ENCODE measurements at regions not wholly inside any gene's neighbourhood (a gene's known extent, or its start where the extent isn't known, plus 50 kb on each side); places are given as distances from the start of the nearest gene placed in this dataset.

- TF ChIP-seq ZNF644 (CRISPR knock-in tag; IDR thresholded peaks at IDR 0.05; ENCODE audit: low read depth) (no peak), PHF8 (CRISPR knock-in tag; IDR thresholded peaks at IDR 0.05) (no peak), CEBPG (CRISPR knock-in tag; IDR thresholded peaks at IDR 0.05) (no peak), ZNF274 (CRISPR knock-in tag; IDR thresholded peaks at IDR 0.05) (no peak), ZSCAN5A (CRISPR knock-in tag; IDR thresholded peaks at IDR 0.05; ENCODE audit: borderline replicate concordance) (no peak), EP300 (IDR thresholded peaks at IDR 0.05; ENCODE audit: low read depth in 2 of 2, low read length in 2 of 2) (no peak), EP300 (CRISPR knock-in tag; IDR thresholded peaks at IDR 0.05; ENCODE audit: borderline replicate concordance) (no peak), KDM1A (CRISPR knock-in tag; IDR thresholded peaks at IDR 0.05) (no peak), AFF4 (CRISPR knock-in tag; IDR thresholded peaks at IDR 0.05) (no peak), ZNF510 (CRISPR knock-in tag; IDR thresholded peaks at IDR 0.05; ENCODE audit: low read depth) (no peak)
These were observed 172.2 kb upstream of the SNX2 start for GRCh38 chr5:122602700-122603099.
